ENCODE measurements at regions not wholly inside any gene's neighbourhood (a gene's known extent, or its start where the extent isn't known, plus 50 kb on each side); places are given as distances from the start of the nearest gene placed in this dataset.

GRCh38 chr5:17748201-17748600, 113.9 kb downstream of the TAF11L14 start:
- TF ChIP-seq EZH2 (IDR thresholded peaks at IDR 0.05; ENCODE audit: borderline replicate concordance) (no peak), CTCF (IDR thresholded peaks at IDR 0.05; ENCODE audit: poor library complexity) (no peak)
